ENCODE measurements at regions not wholly inside any gene's neighbourhood (a gene's known extent, or its start where the extent isn't known, plus 50 kb on each side); places are given as distances from the start of the nearest gene placed in this dataset.

DNA sequence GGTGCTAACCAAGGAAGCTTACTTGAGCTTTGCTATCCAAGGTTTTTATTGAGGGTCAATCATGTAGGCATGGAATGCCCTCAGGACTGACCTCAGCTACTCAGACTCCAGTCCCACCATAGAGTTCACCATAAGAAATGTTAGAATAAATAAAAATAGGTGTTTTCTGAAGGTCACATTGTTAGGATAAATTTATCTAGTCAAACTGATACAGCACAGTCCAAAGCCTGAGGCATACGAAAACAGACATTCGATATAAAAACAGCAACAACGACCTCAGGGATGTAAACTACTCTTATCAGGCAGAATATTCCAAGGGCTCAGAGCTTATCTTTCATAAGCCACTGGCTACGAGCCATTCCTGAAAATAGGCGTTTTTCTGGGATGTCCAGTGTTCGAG lies 690.6 kb downstream of the MCTP2 start:
- no peak for TF ChIP-seq CTCF (IDR thresholded peaks at IDR 0.05)

GRCh38 chr15:94924057-94924456 lies 692.7 kb downstream of the MCTP2 start:
- TF ChIP-seq CTCF (IDR thresholded peaks at IDR 0.05), result no peak

- TF ChIP-seq CTCF (IDR thresholded peaks at IDR 0.05), result no peak
Measured at GRCh38 chr15:94924971-94925598, 693.7 kb downstream of the MCTP2 start.

- no peak for TF ChIP-seq CTCF (IDR thresholded peaks at IDR 0.05)
Measured at GRCh38 chr15:94925680-94926079, 694.3 kb downstream of the MCTP2 start.

DNA sequence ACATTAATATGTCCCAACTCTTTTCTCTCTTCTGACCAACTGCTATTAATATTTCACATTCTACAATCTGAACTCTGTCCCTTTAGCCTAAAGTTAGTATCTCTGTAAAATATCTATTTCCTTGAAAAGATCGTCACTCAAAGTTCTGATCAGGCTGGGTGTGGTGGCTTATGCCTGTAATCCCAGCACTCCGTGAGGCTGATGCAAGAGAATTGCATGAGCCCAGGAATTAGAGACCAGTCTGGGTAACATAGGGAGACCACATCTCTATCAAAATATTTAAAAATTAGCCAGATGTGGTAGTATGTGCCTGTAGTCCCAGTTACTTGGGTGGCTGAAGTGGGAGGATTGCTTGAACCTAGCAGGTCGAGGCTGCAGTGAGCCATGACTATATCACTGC lies 695.6 kb downstream of the MCTP2 start:
- no peak for TF ChIP-seq CTCF (IDR thresholded peaks at IDR 0.05)

DNA sequence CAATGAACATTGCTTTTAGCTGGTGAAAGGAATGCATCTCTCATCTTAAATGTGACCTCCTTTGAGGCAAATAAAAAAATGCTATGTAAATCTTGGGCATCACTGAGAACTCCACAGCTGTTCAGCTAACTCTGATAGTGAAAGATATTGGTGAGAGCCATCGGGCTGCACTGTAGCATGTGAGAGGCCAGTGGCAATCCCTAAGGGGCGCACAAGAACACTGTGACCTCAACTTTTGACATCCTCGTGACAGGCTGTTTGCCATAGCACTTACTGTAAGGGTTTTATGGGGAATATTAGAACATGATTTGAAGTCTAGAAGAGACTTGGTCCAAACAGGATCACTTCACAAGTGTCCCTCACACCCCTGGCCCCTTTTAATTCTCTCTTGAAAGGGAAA lies 697.9 kb downstream of the MCTP2 start:
- no peak for TF ChIP-seq CTCF (IDR thresholded peaks at IDR 0.05)

DNA sequence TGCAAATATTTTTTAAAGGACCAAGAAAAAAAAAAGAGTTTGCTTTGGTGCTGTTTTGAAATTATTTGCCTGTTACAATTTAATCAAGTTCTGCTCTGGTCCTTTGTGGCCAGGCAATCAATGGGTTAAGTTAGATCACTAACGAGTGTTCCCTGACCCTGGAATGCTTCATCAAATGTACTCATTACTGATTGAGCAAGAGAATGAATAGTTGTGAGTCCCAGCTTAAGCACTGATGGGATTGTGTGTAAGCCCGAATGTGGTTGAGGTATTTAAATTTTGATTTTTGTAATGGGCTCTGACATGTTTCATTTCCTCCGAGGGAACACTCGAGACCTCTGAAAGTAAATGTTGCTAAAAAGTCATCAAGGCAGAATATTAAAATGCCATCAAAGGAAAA lies 699.1 kb downstream of the MCTP2 start:
- TF ChIP-seq CTCF (IDR thresholded peaks at IDR 0.05), result no peak

DNA sequence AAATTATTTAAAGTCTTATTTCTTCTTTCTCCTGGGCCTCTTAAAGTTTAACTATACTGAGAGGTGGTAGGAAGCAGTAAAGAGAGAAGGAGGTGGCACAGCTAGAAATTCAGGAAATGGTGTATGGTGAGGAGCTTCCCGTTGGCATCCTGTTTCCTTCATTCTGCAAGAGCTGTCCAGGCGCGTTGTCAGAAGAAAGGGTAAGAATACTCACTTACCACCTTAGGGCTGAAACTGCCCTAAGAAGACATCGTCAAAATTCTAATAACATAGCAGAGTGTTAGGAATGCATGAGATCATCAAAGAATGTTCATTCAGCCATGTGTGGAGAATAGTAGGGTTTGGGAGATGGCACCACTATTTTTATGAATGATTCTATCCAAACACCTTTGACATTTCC lies 699.6 kb downstream of the MCTP2 start:
- TF ChIP-seq CTCF (IDR thresholded peaks at IDR 0.05), result no peak
